GM23248 (cell line): ENCODE measurements at regions not wholly inside any gene's neighbourhood (a gene's known extent, or its start where the extent isn't known, plus 50 kb on each side); places are given as distances from the start of the nearest gene placed in this dataset.

Experiments
- EZH2 ChIP-seq: fragments of 200-600 bp; sonication (generic); IDR thresholded peaks from 2 replicates; pipeline ENCODE4 v1.6.1; 2018; ENCODE audit warnings: antibody characterized with exemption, mild to moderate bottlenecking; ENCODE audit not compliant: insufficient read depth, poor library complexity, severe bottlenecking
- EZH2phosphoT487 ChIP-seq: fragments of 200-600 bp; sonication (generic); IDR thresholded peaks from 2 replicates; pipeline ENCODE4 v1.6.1; 2018; ENCODE audit warnings: antibody characterized with exemption, moderate library complexity, mild to moderate bottlenecking, low read depth; ENCODE audit not compliant: insufficient read depth

GRCh38 chr5:63351164-63351563 is 611.1 kb downstream of the HTR1A start:
- no peak for TF ChIP-seq EZH2
- TF ChIP-seq EZH2phosphoT487, result no peak
